A549 (cell line): ENCODE measurements at regions not wholly inside any gene's neighbourhood (a gene's known extent, or its start where the extent isn't known, plus 50 kb on each side); places are given as distances from the start of the nearest gene placed in this dataset.

ENCODE experiments used
- BHLHE40 ChIP-seq: IDR thresholded peaks from 2 replicates; pipeline ENCODE4 v1.6.1; 2012; ENCODE audit warnings: low read depth, low read length, inconsistent platforms
- EHMT2 ChIP-seq: fragments of 200-600 bp; sonication (generic); IDR thresholded peaks from 2 replicates; pipeline ENCODE4 v1.6.1; 2016; ENCODE audit warnings: antibody characterized with exemption, low read depth, mild to moderate bottlenecking, moderate library complexity
- MAZ ChIP-seq: fragments of 150-350 bp; IDR thresholded peaks from 2 replicates; pipeline ENCODE4 v1.6.1; 2014; ENCODE audit warnings: antibody characterized with exemption, low read depth, low read length, borderline replicate concordance
- PHF8 ChIP-seq: fragments of 200-600 bp; sonication (generic); IDR thresholded peaks from 2 replicates; pipeline ENCODE4 v1.6.1; 2016; ENCODE audit warnings: low read depth, mild to moderate bottlenecking, antibody characterized with exemption, moderate library complexity, borderline replicate concordance
- POLR2A ChIP-seq: IDR thresholded peaks from 2 replicates; pipeline ENCODE4 v1.6.1; 2012; ENCODE audit warnings: mild to moderate bottlenecking, low read length
- SMC3 ChIP-seq: fragments of >200 bp; sonication (Bioruptor Twin); formaldehyde crosslinking; IDR thresholded peaks from 3 replicates; pipeline ENCODE4 v1.6.1; 2018; ENCODE audit warnings: inconsistent platforms
- SREBF2 ChIP-seq: fragments of 450-650 bp; IDR thresholded peaks from 2 replicates; pipeline ENCODE4 v1.6.1; 2014; ENCODE audit warnings: mild to moderate bottlenecking, moderate library complexity
- TF ChIP-seq, protein P1 (sequence below): fragments of >200 bp; sonication (Bioruptor Twin); formaldehyde crosslinking; IDR thresholded peaks from 3 replicates; pipeline ENCODE4 v1.5.1; 2016
- TF ChIP-seq, protein P2 (sequence below): IDR thresholded peaks from 2 replicates; pipeline ENCODE4 v1.6.1; 2012
- TF ChIP-seq, protein P3 (sequence below): fragments of 450-650 bp; IDR thresholded peaks from 2 replicates; pipeline ENCODE4 v1.6.1; 2014; ENCODE audit warnings: antibody characterized with exemption

DNA sequence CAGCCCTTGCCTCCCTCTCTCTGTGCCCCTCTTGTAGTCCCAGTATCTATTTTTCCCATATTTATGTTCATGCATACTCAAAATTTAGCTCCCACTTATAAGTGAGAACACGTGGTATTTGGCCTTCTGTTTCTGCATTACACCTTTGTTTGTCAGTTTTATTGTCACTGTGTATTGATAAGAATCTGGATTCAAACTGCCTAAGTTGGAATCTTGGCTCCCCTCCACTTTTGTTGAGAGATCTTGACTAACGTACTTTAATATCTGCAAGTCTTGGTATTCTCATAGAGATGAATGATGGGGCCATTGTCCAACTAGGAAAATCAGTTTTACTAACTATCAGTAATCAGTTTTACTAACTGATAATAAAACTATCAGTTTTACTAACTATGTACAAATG is 87.8 kb upstream of the PRMT6 start:
- TF ChIP-seq, protein P1, sequence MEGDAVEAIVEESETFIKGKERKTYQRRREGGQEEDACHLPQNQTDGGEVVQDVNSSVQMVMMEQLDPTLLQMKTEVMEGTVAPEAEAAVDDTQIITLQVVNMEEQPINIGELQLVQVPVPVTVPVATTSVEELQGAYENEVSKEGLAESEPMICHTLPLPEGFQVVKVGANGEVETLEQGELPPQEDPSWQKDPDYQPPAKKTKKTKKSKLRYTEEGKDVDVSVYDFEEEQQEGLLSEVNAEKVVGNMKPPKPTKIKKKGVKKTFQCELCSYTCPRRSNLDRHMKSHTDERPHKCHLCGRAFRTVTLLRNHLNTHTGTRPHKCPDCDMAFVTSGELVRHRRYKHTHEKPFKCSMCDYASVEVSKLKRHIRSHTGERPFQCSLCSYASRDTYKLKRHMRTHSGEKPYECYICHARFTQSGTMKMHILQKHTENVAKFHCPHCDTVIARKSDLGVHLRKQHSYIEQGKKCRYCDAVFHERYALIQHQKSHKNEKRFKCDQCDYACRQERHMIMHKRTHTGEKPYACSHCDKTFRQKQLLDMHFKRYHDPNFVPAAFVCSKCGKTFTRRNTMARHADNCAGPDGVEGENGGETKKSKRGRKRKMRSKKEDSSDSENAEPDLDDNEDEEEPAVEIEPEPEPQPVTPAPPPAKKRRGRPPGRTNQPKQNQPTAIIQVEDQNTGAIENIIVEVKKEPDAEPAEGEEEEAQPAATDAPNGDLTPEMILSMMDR = no peak
- TF ChIP-seq SMC3 (no peak), SREBF2 (no peak), BHLHE40 (no peak), POLR2A (no peak), PHF8 (no peak), EHMT2 (no peak), MAZ (no peak)
- TF ChIP-seq, protein P2, sequence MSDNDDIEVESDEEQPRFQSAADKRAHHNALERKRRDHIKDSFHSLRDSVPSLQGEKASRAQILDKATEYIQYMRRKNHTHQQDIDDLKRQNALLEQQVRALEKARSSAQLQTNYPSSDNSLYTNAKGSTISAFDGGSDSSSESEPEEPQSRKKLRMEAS = no peak
- TF ChIP-seq, protein P3, sequence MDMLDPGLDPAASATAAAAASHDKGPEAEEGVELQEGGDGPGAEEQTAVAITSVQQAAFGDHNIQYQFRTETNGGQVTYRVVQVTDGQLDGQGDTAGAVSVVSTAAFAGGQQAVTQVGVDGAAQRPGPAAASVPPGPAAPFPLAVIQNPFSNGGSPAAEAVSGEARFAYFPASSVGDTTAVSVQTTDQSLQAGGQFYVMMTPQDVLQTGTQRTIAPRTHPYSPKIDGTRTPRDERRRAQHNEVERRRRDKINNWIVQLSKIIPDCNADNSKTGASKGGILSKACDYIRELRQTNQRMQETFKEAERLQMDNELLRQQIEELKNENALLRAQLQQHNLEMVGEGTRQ = no peak
